Right lobe of liver (tissue), 6 donors: ENCODE measurements at regions not wholly inside any gene's neighbourhood (a gene's known extent, or its start where the extent isn't known, plus 50 kb on each side); places are given as distances from the start of the nearest gene placed in this dataset.

Experiments
- ATAC-seq, 4 donors: fragments of 200-7000 bp; cut with Tn5 transposase; one replicate each; pipeline ENCODE4 v1.9.1; 2020; ENCODE audit warnings: mild to moderate bottlenecking in 4 of 4, moderate library complexity in 4 of 4
- DNase-seq, 3 donors: peaks; one replicate each; pipeline ENCODE4 v3.0.0-alpha.2; 2020
- H3K27ac ChIP-seq, 3 donors: fragments of 200-600 bp; one replicate each; pipeline ENCODE4 v1.8.0; 2022
- H3K27me3 ChIP-seq, 2 donors: fragments of 200-600 bp; one replicate each; pipeline ENCODE4 v1.8.0; 2022
- H3K36me3 ChIP-seq, 4 donors: fragments of 200-600 bp; sonication (generic) in 1 of 4; one replicate each; pipeline versions ENCODE4 v1.5.1 to v1.8.0; 2017 to 2022; ENCODE audit warnings: control low read depth in 1 of 4
- H3K4me1 ChIP-seq, 4 donors: fragments of 200-600 bp; sonication (generic) in 1 of 4; one replicate each; pipeline versions ENCODE4 v1.5.1 to v1.8.0; 2017 to 2022; ENCODE audit warnings: control low read depth in 1 of 4
- H3K4me3 ChIP-seq, 3 donors: fragments of 200-600 bp; one replicate each; pipeline ENCODE4 v1.8.0; 2022
- H3K9me3 ChIP-seq, 4 donors: fragments of 200-600 bp; sonication (generic) in 1 of 4; one replicate each; pipeline versions ENCODE4 v1.5.1 to v1.8.0; 2017 to 2022; ENCODE audit warnings: control low read depth in 1 of 4
- POLR2A ChIP-seq: fragments of 450-650 bp; IDR thresholded peaks from one replicate; pipeline ENCODE4 v1.6.1; 2017; ENCODE audit warnings: antibody characterized with exemption, mild to moderate bottlenecking
- WGBS: methylation state at CpG from one replicate; pipeline ENCODE4 v1.1.6; 2018; ENCODE audit warnings: low coverage, low lambda C conversion rate; ENCODE audit not compliant: insufficient coverage; ENCODE audit errors: missing lambda C conversion rate; 5-methylcytosine and 5-hydroxymethylcytosine counted together
- intact Hi-C, 2 donors: fragments of 100-400 bp; cut with DNase I; formaldehyde crosslinking; loops; one replicate each; pipeline versions ENCODE4 v1.11.2 to v1.14.1; 2022
- small RNA-seq, 2 experiments: library from RNA; depleted of rRNA; stranded (forward); fragments of <200 nt; gene quantifications; one replicate each; pipeline ENCODE3, GENCODE V24; 2016
- TF ChIP-seq, protein P1 (sequence below), 4 donors: fragments of 200-600 bp in 3 of 4; fragments of 450-650 bp in 1 of 4; IDR thresholded peaks; one replicate each; pipeline versions ENCODE4 v1.5.1 to v1.8.0; 2016 to 2022; ENCODE audit warnings: antibody characterized with exemption in 4 of 4, mild to moderate bottlenecking in 2 of 4
- donor health status: DM: no; HTN: yes; CAD: no.
- donor health status: DM: no; HTN: no; CAD: no.
- donor health status: DM: no; HTN: no; CAD: no.
- donor health status: DM: no; HTN: yes; CAD: no.
- donor health status: DM: no; HTN: yes; CAD: no.

DNA sequence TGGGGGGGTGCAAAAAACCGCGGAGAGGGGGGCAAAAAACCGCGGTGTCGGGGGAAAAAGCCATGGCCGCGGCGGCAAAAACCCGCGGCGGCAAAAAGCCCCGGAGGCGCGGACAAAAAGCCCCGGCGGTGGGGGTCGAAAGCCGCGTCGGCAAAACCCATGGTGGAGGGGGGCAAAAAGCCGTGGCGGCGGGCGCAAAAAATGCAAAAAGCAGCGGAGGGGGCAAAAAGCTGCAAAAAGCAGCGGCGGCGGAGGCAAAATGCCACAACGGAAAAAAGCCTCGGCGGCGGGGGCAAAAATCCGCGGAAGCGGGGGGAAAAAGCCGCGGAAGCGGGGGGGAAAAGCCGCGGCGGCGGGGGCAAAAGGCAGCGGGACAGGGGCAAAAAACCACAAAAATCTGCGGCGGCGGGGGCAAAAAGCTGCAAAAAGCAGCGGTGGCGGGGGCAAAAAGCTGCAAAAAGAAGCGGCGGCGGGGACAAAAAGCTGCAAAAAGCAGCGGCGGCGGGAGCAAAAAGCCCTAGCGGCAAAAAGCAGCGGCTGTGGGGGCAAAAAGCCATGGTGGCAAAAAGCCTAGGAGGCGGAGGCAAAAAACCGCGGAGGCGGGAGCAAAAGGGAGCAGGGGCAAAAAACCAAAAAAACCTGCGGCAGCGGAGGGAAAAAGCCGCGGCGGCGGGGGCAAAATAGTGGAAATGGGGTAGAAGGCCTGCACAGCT lies 418.9 kb downstream of the ZNF716 start:
- Histone ChIP-seq H3K36me3 (no peaks in the 10 kb centered on the region), H3K4me1 (peaks cover 0 to 2% (median 0%) of the 10 kb centered on the region in 4 donors), H3K4me3 (peak overlapping the region; percentile 7 to 54 (median 51)), H3K27me3 (no peaks in the 10 kb centered on the region), H3K27ac (peak overlapping the region in 2 of 3 donors; percentile 33 to 53), H3K9me3 (no peaks in the 10 kb centered on the region)
- intact Hi-C loops = no loop called here
- TF ChIP-seq, protein P1, sequence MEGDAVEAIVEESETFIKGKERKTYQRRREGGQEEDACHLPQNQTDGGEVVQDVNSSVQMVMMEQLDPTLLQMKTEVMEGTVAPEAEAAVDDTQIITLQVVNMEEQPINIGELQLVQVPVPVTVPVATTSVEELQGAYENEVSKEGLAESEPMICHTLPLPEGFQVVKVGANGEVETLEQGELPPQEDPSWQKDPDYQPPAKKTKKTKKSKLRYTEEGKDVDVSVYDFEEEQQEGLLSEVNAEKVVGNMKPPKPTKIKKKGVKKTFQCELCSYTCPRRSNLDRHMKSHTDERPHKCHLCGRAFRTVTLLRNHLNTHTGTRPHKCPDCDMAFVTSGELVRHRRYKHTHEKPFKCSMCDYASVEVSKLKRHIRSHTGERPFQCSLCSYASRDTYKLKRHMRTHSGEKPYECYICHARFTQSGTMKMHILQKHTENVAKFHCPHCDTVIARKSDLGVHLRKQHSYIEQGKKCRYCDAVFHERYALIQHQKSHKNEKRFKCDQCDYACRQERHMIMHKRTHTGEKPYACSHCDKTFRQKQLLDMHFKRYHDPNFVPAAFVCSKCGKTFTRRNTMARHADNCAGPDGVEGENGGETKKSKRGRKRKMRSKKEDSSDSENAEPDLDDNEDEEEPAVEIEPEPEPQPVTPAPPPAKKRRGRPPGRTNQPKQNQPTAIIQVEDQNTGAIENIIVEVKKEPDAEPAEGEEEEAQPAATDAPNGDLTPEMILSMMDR (IDR thresholded peaks at IDR 0.05) = peak in 1 of 4 donors; percentile 14
- no peak for TF ChIP-seq POLR2A
- peak; percentile 35 to 81 (median 74) for DNase-seq
- peak; percentile 74 to 95 (median 84) for ATAC-seq
- 24% methylated on average over 60 of the region's 66 CpGs for WGBS

Small RNAs in the stretch of these regions (small RNA-seq; reads per million reads assigned to genes)
- gene AC023141.11 = 0 reads per million in 2 experiments
- 0 reads per million in 2 experiments for gene AC023141.12
- gene AC023141.8 = 0 reads per million in 2 experiments
